BJ (cell line): ENCODE measurements at regions not wholly inside any gene's neighbourhood (a gene's known extent, or its start where the extent isn't known, plus 50 kb on each side); places are given as distances from the start of the nearest gene placed in this dataset.

Experiments used
- CTCF ChIA-PET: fragments of 350-600 bp; formaldehyde crosslinking; extraction: SDS; loops from one replicate; lab custom pipeline; 2021; ENCODE audit warnings: antibody characterized with exemption, inconsistent platforms; lab: Yijun Ruan, JAX
- POLR2A ChIA-PET: fragments of 300-600 bp; sonication (Branson Sonifier 250); formaldehyde crosslinking; extraction: SDS; loops from one replicate; lab custom pipeline; 2021; ENCODE audit warnings: antibody characterized with exemption; lab: Charles Lee
- DNase-seq: peaks from one replicate; pipeline ENCODE4 v3.0.0-alpha.2; 2011; ENCODE audit warnings: low read depth
- H3K27me3 ChIP-seq: 2 replicates; pipeline ENCODE4 v1.6.0; 2011; ENCODE audit warnings: low read length; ENCODE audit not compliant: control insufficient read depth, insufficient read depth
- H3K36me3 ChIP-seq: 2 replicates; pipeline ENCODE4 v1.5.1; 2011; ENCODE audit warnings: low read length; ENCODE audit not compliant: control insufficient read depth, insufficient read depth
- H3K4me3 ChIP-seq: 2 replicates; pipeline ENCODE4 v1.5.1; 2011; ENCODE audit warnings: low read depth, mild to moderate bottlenecking, control low read depth, low read length
- CTCF ChIP-seq: IDR thresholded peaks from 2 replicates; pipeline ENCODE4 v1.5.1; 2011; ENCODE audit warnings: low read depth, mild to moderate bottlenecking, control low read depth, inconsistent platforms, low read length, moderate library complexity; ENCODE audit not compliant: insufficient read depth

DNA sequence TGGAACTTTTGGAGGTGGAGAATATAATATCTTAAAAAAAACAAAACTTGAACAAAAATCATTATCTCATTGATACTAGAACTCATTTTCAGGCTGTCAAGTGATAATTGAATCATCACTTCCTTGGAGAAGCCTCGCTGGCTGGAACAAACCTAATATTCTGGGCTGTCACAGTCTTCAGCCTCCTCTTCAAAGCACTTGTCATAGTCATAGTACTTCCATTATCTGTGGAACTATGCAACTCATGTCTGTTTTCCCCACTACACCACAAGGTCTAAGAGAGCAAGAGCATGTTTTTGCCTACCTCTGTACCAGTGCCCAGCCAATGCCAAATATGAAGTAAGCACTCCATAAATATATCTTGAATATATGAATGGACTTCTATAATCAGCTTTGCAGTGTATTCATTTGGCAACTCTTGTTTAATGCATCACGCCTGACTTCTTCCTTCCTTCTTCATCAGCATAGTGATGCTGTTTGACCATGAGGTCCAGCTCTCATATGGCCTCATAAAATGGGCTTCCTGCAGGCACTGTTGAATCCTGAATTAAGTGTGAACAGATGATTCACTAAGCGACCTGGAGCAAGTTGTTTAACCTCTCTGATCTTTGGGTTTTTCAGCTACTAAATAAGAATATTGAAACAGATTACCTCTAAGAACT is 86.6 kb upstream of the SNRK start:
- ChIA-PET CTCF (no interaction called here), POLR2A (no interaction called here)
- Histone ChIP-seq H3K36me3 (no peaks in the 10 kb centered on the region), H3K4me3 (no peak overlapping the region), H3K27me3 (no peaks in the 10 kb centered on the region; the same call in none of the 2 replicates)
- TF ChIP-seq CTCF: no peak
- DNase-seq: no peak

DNA sequence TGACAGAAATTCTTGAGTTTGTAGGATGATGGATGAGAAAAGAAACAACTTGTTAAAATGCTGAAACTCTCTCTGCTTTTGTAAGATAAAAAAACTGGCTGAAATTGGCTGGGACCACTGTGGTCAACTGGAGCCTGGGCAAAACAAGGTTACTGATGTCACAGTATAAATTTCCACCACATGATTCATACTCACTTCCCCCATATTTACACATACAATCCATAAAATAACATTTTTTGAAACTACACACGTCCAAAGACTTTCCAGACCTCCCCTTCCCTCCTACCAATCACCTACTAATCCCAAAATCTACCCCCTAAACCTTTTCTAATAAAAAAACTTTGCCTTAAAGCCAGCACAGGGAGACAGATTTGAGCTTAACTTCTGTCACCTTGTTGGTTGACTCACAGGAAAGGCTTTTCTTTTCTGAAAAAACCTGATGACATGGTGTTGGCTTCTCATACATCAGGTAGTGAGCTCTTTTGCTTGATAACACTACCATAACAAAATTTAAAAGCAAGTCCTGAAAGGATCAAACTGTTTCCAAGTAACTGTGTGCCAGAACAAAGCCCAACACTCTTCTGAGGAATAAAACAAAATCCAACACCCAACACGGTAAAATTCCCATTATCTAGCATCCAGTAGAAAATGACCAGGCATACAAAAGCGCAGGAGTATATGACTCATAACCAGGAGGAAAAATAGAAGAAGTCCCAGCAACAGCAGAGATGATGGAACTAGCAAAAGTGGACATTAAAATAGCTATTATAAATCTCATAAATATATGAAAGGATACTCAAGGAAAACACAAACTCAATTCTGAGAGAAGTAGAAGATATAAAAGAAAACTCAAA is 87.3 kb upstream of the SNRK start:
- no peak for DNase-seq
- POLR2A ChIA-PET: no interaction called here
- Histone ChIP-seq H3K36me3 (no peaks in the 10 kb centered on the region), H3K27me3 (no peaks in the 10 kb centered on the region; the same call in none of the 2 replicates), H3K4me3 (no peak overlapping the region)
- TF ChIP-seq CTCF: no peak
- CTCF ChIA-PET: no interaction called here

- CTCF ChIA-PET: no interaction called here
- POLR2A ChIA-PET: no interaction called here
- Histone ChIP-seq H3K27me3 (no peaks in the 10 kb centered on the region; the same call in none of the 2 replicates), H3K4me3 (no peak overlapping the region), H3K36me3 (no peaks in the 10 kb centered on the region)
- DNase-seq: no peak
- no peak for TF ChIP-seq CTCF
Measured at GRCh38 chr3:43198301-43198700, 88.0 kb upstream of the SNRK start.

- no peaks in the 10 kb centered on the region for H3K36me3 ChIP-seq
- no peak for DNase-seq
- POLR2A ChIA-PET: no interaction called here
- no peak for TF ChIP-seq CTCF
- CTCF ChIA-PET: no interaction called here
- H3K4me3 ChIP-seq: no peak overlapping the region
- H3K27me3 ChIP-seq: no peaks in the 10 kb centered on the region; the same call in none of the 2 replicates
Measured at GRCh38 chr3:43197181-43197580, 89.2 kb upstream of the SNRK start.

- TF ChIP-seq CTCF: no peak
- CTCF ChIA-PET: no interaction called here
- Histone ChIP-seq H3K27me3 (no peaks in the 10 kb centered on the region; the same call in none of the 2 replicates), H3K4me3 (no peak overlapping the region), H3K36me3 (no peaks in the 10 kb centered on the region)
- POLR2A ChIA-PET: interaction anchor here (0.6 kb wide), 1 partner anchor 139 kb away, joined by 3 read pairs; no protein-coding TSS in a partner anchor
- no peak for DNase-seq
Measured at GRCh38 chr3:43196721-43197120, 89.6 kb upstream of the SNRK start.
